OCI-LY1 (cell line): ENCODE measurements at regions not wholly inside any gene's neighbourhood (a gene's known extent, or its start where the extent isn't known, plus 50 kb on each side); places are given as distances from the start of the nearest gene placed in this dataset.

Source experiments
- H2AFZ ChIP-seq: fragments of 200-600 bp; sonication (generic), shearing (Covaris generic); 2 replicates; pipeline ENCODE4 v1.6.0; 2014; ENCODE audit warnings: antibody characterized with exemption, mild to moderate bottlenecking, low read length
- H3F3A ChIP-seq: fragments of 200-600 bp; sonication (generic), shearing (Covaris generic); 2 replicates; pipeline ENCODE4 v1.6.0; 2014; ENCODE audit warnings: mild to moderate bottlenecking, antibody characterized with exemption, low read length, moderate library complexity; ENCODE audit not compliant: insufficient read depth
- H3K27ac ChIP-seq: fragments of 200-600 bp; sonication (generic); 2 replicates; pipeline ENCODE4 v1.5.1; 2014; ENCODE audit warnings: low read length, mixed run types, mild to moderate bottlenecking, low read depth; ENCODE audit not compliant: poor library complexity, severe bottlenecking
- H3K27me3 ChIP-seq: fragments of 200-600 bp; sonication (generic); 2 replicates; pipeline ENCODE4 v1.6.0; 2014; ENCODE audit warnings: antibody characterized with exemption, mild to moderate bottlenecking, low read length, moderate library complexity; ENCODE audit not compliant: insufficient read depth
- H3K36me3 ChIP-seq: fragments of 200-600 bp; sonication (generic); 2 replicates; pipeline ENCODE4 v1.6.1; 2014; ENCODE audit warnings: mild to moderate bottlenecking, antibody characterized with exemption, low read length, moderate library complexity, mixed read lengths; ENCODE audit not compliant: insufficient read depth
- H3K4me1 ChIP-seq: fragments of 200-600 bp; sonication (generic); 2 replicates; pipeline ENCODE4 v1.5.1; 2014; ENCODE audit warnings: mild to moderate bottlenecking, low read length, moderate library complexity; ENCODE audit not compliant: insufficient read depth, severe bottlenecking
- H3K4me2 ChIP-seq: fragments of 200-600 bp; sonication (generic), shearing (Covaris generic); 2 replicates; pipeline ENCODE4 v1.6.1; 2014; ENCODE audit warnings: low read length
- H3K4me3 ChIP-seq: fragments of 200-600 bp; sonication (generic); 2 replicates; pipeline ENCODE4 v1.5.1; 2014; ENCODE audit warnings: low read length, low read depth, mild to moderate bottlenecking, mixed read lengths; ENCODE audit not compliant: poor library complexity, severe bottlenecking
- H3K79me2 ChIP-seq: fragments of 200-600 bp; shearing (Covaris generic); 2 replicates; pipeline ENCODE4 v1.6.1; 2016; ENCODE audit warnings: mixed run types, low read length, mixed read lengths; ENCODE audit not compliant: insufficient read depth
- H3K9ac ChIP-seq: fragments of 200-600 bp; sonication (generic), shearing (Covaris generic); 2 replicates; pipeline ENCODE4 v1.6.1; 2014; ENCODE audit warnings: mild to moderate bottlenecking, low read length, mixed read lengths
- H3K9me2 ChIP-seq: fragments of 200-600 bp; sonication (generic), shearing (Covaris generic); 2 replicates; pipeline ENCODE4 v1.6.1; 2014; ENCODE audit warnings: low read depth, mild to moderate bottlenecking, low read length, mixed read lengths
- H3K9me3 ChIP-seq: fragments of 200-600 bp; shearing (Covaris generic); 2 replicates; pipeline ENCODE4 v1.6.1; 2014; ENCODE audit warnings: low read length, mixed read lengths
- H4K20me1 ChIP-seq: fragments of 200-600 bp; sonication (generic), shearing (Covaris generic); 2 replicates; pipeline ENCODE4 v1.6.0; 2016; ENCODE audit warnings: mild to moderate bottlenecking, low read length; ENCODE audit not compliant: insufficient read depth
- CTCF ChIP-seq: fragments of 200-600 bp; sonication (generic), shearing (Covaris generic); IDR thresholded peaks from 2 replicates; pipeline ENCODE4 v1.5.1; 2017; ENCODE audit warnings: mild to moderate bottlenecking, antibody characterized with exemption, low read length, moderate library complexity, mixed read lengths
- EZH2 ChIP-seq: fragments of 200-600 bp; sonication (generic), shearing (Covaris generic); IDR thresholded peaks from 2 replicates; pipeline ENCODE4 v1.8.0; 2017; ENCODE audit warnings: borderline replicate concordance, mixed run types, mild to moderate bottlenecking, antibody characterized with exemption, low read length, moderate library complexity, mixed read lengths

- H3K9ac ChIP-seq = no peak overlapping the region
These were observed 1063.0 kb upstream of the AUTS2 start for GRCh38 chr7:68535266-68535665.

GRCh38 chr7:68537051-68537773 is 1061.1 kb upstream of the AUTS2 start:
- no peak overlapping the region for H3K27ac ChIP-seq
- no peak overlapping the region for H2AFZ ChIP-seq
- H3K9ac ChIP-seq = no peak overlapping the region
- no peak overlapping the region for H3K4me3 ChIP-seq
- peaks cover 8% of the 10 kb centered on the region; the same call in 1 of the 2 replicates for H3K9me3 ChIP-seq
- no peaks in the 10 kb centered on the region; the same call in 1 of the 2 replicates for H3K9me2 ChIP-seq
- H3K79me2 ChIP-seq = no peaks in the 10 kb centered on the region
- H3K27me3 ChIP-seq = no peaks in the 10 kb centered on the region
- no peaks in the 10 kb centered on the region for H4K20me1 ChIP-seq
- H3K4me2 ChIP-seq = no peak overlapping the region
- TF ChIP-seq EZH2 (no peak), CTCF (no peak)
- no peaks in the 10 kb centered on the region; the same call in 1 of the 2 replicates for H3F3A ChIP-seq
- H3K36me3 ChIP-seq = no peaks in the 10 kb centered on the region
- peaks cover 7% of the 10 kb centered on the region for H3K4me1 ChIP-seq

More at GRCh38 chr7:68535266-68535665, 1063.0 kb upstream of the AUTS2 start:
- Histone ChIP-seq H3K9me2 (no peaks in the 10 kb centered on the region; the same call in 1 of the 2 replicates), H4K20me1 (no peaks in the 10 kb centered on the region), H2AFZ (no peak overlapping the region), H3K9me3 (peaks cover 4% of the 10 kb centered on the region; the same call in 1 of the 2 replicates), H3K4me3 (no peak overlapping the region), H3K36me3 (no peaks in the 10 kb centered on the region), H3K27me3 (peaks cover 3% of the 10 kb centered on the region; the same call in 1 of the 2 replicates), H3K27ac (no peak overlapping the region), H3K4me2 (no peak overlapping the region), H3F3A (no peaks in the 10 kb centered on the region; the same call in 1 of the 2 replicates), H3K79me2 (no peaks in the 10 kb centered on the region), H3K4me1 (peaks cover 11% of the 10 kb centered on the region)
- no peak for TF ChIP-seq EZH2

- Histone ChIP-seq H4K20me1 (no peaks in the 10 kb centered on the region), H2AFZ (no peak overlapping the region), H3F3A (no peaks in the 10 kb centered on the region; the same call in 1 of the 2 replicates), H3K9me3 (peaks cover 8% of the 10 kb centered on the region; the same call in 1 of the 2 replicates), H3K9ac (no peak overlapping the region), H3K79me2 (no peaks in the 10 kb centered on the region), H3K4me3 (no peak overlapping the region), H3K4me1 (peaks cover 7% of the 10 kb centered on the region), H3K27me3 (no peaks in the 10 kb centered on the region), H3K27ac (no peak overlapping the region), H3K4me2 (no peak overlapping the region), H3K36me3 (no peaks in the 10 kb centered on the region), H3K9me2 (no peaks in the 10 kb centered on the region; the same call in 1 of the 2 replicates)
- TF ChIP-seq EZH2 = no peak
- no peak for TF ChIP-seq CTCF
These were observed 1060.6 kb upstream of the AUTS2 start for GRCh38 chr7:68537774-68538071.
